Right lobe of liver (tissue), 4 donors: ENCODE measurements at regions not wholly inside any gene's neighbourhood (a gene's known extent, or its start where the extent isn't known, plus 50 kb on each side); places are given as distances from the start of the nearest gene placed in this dataset.

Experiments
- CTCF ChIP-seq, 4 donors: fragments of 200-600 bp in 3 of 4; fragments of 450-650 bp in 1 of 4; IDR thresholded peaks; one replicate each; pipeline versions ENCODE4 v1.5.1 to v1.8.0; 2016 to 2022; ENCODE audit warnings: antibody characterized with exemption in 4 of 4, mild to moderate bottlenecking in 2 of 4
- POLR2A ChIP-seq: fragments of 450-650 bp; IDR thresholded peaks from one replicate; pipeline ENCODE4 v1.6.1; 2017; ENCODE audit warnings: antibody characterized with exemption, mild to moderate bottlenecking
- donor health status: DM: no; HTN: no; CAD: no.
- donor health status: DM: no; HTN: no; CAD: no.
- donor health status: DM: no; HTN: yes; CAD: no.

GRCh38 chr10:10222304-10222841 lies 795.3 kb upstream of the CELF2 start:
- no peak for TF ChIP-seq POLR2A
- no peak for TF ChIP-seq CTCF (IDR thresholded peaks at IDR 0.05)
